ENCODE measurements at regions not wholly inside any gene's neighbourhood (a gene's known extent, or its start where the extent isn't known, plus 50 kb on each side); places are given as distances from the start of the nearest gene placed in this dataset.

DNA sequence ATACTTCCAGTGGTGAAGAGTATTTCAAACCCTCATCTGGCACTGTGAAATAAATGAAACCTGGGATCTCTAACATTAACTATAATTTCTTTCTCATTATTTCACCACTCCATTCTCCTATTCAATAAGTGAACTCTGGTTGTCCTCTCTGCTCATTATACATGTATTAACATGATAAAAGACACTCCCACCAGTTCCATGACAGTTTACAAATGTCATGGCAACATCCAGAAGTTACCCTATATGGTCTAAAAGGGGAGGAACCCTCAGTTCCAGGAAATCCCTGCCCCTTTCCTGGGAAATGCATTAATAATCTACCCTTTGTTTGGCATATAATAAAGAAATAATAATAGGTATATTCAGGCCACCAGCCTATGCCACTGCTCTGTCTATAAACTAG is 62.7 kb upstream of the BRINP3 start:
- no peak for DNase-seq (ENCODE audit: low read depth)

DNA sequence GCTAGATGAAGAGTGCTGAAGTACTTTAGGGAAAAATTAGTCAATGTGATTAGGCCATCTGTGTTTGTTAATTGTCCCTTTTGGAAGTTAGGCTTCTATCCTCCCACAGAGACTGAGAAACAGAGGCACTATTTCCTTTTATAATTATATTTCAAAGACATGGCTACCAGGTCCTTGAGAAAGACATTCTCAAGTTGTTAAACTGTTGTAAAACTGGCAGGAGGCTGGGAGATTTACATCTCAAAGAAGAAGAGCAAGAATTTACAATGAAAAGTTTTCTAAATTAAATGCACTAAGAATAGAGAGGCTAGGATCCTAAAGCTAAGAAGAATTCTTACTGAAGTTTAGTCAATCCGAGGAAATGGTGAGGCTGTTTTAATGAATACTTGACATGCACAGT is 74.0 kb upstream of the BRINP3 start:
- DNase-seq (ENCODE audit: low read depth): no peak

DNA sequence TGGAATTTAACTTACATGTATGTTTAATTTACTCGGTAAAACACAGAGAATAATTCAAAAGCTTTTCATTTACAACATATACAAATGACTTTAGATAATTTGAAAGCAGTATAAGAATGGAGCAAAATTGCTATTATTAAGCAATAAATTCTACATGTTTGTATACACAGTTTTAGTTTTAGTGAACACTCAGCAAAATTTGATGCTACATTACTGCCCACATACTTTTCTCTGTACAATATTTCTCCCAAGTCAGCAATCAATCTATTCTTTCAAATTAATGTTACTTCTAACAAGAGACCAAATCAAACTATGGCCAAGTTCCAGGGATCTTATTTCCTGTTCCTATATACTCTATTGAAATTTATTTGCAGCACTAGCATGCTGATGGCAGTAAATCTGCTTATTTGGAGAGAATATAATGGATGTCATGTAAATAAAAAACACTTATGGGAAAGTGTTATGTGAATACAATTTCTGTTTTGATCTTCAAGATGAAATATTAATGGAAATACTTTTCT is 82.6 kb upstream of the BRINP3 start:
- DNase-seq (ENCODE audit: low read depth): no peak

DNA sequence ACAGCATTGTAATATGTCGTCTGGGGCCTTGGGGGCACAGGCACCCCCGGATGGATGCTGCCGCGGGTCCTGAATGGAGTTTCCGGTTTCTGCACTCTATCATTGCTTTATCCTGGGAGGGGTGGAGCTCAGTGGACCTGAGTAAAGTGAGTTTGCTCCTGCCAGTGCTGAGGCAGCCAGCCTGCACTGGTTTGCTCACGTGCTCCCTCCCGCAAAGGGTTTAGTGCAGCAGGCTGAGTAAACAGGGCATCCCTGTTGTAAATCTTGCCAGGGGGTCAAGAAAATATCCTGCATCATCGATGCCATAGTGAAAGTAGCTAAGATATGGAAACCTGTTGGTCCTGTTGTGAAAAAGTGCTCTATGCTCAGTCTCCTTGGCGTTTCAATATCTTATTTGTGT is 85.6 kb upstream of the BRINP3 start:
- DNase-seq (ENCODE audit: low read depth): no peak

DNA sequence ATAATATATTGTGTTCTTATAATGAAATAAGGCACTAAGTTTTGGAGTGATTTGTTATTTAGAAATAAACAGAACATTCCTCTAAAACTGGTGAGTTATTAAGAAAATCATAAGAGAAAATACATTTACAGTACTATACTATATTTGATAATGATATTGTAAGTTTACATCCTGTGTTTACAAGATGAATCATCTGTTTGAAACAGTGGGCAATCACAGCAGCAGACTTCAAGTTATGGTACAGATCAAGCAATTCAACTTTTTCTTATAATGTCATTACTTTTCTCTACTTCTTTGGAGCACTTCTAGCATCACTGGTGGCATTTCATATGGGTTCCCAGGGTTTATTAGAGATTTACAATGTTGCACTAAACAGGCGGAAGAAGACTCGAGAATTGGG is 86.5 kb upstream of the BRINP3 start:
- DNase-seq (ENCODE audit: low read depth): no peak

DNA sequence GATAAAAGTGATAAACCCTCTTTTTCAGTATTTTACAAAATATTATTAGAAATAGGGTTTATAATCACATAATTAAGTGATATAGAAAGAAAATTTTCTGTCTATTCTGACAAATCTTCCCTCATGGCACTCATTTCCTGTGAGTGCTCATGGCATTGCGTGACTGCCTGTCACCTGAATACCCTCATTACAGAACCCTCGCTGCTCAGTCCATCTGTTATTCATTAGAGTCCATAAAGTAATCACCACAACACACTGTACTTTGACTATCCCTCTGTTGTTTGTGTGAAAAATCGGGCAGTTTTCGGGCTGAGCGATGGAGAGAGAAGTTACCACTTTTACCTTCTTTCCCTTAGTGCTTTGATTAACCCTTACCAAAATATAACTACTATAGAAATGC is 100.4 kb upstream of the BRINP3 start:
- no peak for DNase-seq (ENCODE audit: low read depth)

DNA sequence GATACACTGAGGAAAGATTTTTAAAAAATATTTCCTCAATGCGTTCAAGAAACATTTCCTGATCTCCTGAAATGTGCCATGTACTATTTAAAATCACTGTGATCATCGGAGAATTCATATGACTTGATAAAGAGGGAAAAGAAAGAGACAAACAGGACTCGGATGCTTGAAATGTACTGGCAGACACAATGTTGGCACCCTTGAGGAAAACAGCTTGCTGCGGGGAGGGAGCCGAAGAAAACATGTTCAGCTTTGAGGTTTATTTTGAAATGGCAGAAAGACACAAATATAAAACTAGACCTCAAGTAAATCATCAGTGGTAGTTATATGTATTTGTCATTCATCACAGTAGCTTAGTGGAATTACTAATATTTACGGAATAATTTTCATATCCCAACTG is 100.9 kb upstream of the BRINP3 start:
- no peak for DNase-seq (ENCODE audit: low read depth)

DNA sequence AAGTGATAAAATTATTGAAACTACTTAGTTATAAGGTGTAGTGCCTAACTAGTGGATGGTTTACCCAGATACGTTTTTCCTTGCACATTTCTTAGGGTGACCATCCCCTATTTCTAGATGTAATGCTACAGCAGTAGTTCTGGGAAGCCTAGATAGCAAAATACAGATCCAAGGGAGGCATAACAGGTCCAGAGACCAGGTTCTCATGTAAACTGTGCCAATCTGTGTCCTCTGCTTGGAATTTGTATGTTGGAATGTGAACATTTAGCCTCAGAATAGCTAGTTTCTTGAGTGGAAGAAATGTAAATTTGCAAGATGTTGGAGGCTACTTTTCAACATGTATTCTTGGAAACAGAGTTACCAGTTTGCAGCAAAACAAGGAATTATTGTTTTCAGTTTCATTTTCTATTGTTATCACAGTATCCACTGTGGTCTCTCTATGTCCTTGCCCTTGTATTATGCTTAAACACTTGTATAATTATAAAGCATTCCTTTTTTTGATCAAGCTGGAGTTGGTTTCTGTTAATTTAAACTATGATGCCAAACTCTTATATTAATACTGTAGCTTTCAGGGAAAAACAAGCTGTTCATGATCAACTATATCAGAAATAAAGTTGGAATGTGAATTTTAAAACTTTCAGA is 102.0 kb upstream of the BRINP3 start:
- DNase-seq (ENCODE audit: low read depth): no peak

DNA sequence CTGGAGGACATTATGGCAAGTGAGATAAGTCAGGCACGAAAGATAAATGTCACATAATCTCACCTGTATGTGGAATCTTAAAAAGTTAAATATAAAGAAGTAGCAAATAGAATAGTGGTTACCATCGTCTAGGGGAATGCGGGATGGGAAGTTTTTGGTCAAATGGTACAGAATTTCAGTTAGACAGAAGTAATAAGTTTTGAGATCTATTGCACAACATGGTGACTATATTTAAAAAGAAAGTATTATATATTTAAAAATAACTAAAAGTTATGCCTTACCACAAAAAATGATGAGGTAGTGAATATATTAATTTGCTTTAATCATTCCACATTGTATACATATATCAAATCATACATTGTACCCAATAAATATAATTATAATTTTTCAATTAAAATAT is 106.2 kb upstream of the BRINP3 start:
- no peak for DNase-seq (ENCODE audit: low read depth)

DNA sequence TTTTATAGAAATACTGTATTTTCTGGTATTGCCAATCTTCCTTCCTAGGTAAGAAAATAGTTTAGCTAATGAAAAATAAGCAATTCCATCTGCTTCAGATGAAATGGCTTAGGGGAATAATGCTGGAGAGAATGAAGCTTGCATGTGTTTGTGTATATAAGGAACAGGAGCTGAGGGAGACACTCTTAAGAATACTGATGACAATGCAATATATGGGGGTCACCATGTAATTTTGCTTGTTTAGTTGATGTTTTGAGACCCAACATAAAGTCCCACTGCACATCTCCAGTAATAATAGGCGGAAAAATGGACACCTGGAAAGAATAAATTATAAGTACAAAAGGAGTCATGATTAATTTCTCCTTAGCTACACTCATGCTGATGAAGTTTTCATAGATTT is 110.8 kb upstream of the BRINP3 start:
- no peak for DNase-seq (ENCODE audit: low read depth)

DNA sequence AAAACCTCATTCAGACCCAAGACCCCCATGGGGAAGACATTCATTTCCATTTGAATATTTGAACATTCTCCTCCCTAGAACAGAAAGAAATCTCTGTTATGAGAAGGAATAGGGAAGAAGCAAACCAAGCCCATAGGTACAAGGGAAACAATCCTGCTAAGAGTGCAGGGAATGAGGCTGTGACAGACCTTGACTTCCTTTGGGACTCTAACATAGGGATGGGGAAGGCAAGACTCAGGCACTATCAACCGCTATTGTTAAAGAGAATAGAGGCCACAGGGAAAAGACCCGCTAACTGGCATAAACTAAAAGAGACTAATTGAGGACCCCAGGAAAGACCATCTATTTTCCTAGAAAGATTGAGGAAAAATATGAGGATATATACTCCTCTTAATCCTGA is 117.8 kb upstream of the BRINP3 start:
- DNase-seq (ENCODE audit: low read depth): no peak

DNA sequence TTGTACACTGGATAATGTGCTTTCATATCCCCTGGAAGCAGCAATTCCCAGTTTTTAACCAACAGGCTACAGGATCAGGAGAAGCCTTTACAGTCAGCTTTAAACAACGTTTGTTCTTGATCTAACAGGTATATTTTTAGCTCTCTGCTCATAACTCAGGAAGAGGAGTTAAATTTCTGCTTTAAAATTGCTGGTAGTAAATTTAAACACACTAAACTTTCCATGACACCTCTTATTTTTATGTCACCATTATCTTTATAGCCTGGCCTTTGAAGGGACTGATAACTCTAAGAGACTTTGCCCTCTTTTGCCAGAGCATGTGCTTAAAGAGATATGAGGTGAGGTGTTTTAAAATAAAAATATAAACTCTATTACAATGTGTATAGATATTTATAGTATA is 119.6 kb upstream of the BRINP3 start:
- DNase-seq (ENCODE audit: low read depth): no peak

DNA sequence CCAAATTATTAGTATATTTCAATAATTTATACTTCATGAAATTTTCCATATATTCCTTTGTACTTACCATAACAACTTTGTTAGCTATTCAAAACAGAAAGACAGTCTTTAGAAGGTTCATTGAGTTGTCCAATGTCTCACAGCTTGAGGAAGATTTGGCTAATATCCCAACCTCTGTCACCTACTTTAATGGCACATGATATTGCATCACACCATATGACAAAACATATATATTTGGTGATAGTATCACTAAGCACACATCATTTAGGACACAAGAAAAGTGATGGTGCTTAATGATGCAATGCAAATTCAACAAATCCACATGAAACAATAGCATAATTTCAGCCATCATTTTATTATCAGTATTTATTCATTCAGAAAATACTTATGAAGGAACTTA is 122.0 kb upstream of the BRINP3 start:
- no peak for DNase-seq (ENCODE audit: low read depth)

DNA sequence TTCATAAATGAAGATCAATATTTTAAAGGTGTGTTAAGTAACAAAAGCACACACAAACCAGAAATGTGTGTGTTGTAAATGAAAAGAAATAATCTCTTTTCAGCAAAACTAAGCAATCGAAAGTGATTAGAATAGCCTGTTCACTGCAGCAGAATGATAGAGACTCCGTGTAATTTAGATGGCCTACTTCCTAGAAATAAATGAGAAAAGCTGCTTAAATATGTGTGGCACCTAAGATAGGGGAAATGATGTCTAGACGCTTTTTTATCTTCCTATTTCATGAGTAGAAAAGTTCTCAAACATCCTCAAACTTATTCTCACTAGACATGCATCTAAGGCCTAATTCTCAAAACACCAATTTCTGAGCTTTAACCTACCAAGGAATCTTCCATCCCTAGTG is 124.7 kb upstream of the BRINP3 start:
- DNase-seq (ENCODE audit: low read depth): no peak

DNA sequence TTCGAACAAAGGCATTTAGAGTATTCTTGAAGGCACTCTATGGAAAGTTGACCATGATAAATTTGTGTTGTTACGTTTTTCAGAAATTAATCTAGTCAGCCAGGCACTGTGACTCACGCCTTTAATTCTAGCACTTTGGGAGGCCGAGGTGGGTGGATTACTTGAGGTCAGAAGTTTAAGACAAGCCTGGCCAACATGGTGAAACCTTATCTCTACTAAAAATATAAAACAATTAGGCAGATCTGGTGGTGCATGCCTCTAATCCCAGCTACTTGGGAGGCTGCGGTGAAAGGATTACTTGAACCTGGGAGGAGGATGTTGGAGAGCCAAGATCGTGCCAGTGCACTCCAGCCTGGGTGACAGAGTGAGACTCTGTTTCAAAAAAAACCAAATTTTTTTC is 130.6 kb upstream of the BRINP3 start:
- DNase-seq (ENCODE audit: low read depth): no peak

DNA sequence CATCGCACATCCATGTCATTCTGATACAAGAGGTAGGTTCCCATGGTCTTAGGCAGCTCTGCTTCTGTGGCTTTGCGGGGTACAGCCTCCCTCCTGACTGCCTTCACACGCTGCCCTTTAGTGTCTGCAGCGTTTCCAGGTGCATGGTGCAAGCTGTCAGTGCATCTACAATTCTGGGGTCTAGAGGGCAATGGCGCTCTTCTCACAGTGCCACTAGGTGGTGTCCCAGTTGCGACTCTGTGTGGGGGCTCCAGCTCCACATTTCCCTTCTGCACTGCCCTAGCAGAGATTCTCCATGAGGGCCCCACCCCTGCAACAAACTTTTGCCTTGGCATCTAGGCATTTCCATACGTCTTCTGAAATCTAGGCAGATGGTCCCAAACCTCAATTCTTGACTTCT is 138.2 kb upstream of the BRINP3 start:
- no peak for DNase-seq (ENCODE audit: low read depth)

DNA sequence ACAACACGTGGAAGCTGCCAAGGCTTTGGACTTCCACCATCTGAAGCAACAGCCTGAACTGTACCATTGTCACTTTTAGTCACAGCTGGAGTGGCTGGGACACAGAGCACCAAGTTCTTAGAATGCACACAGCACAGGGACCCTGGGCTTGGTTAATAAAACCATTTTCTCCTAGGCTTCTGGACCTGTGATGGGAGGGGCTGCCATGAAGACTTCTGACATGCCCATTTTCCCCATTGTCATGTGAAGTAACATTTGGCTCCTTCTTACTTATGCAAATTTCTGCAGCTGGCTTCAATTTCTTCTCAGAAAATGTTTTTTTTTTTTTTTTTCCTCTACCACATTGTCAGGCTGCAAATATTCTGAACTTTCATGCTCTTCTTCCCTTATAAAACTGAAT is 138.6 kb upstream of the BRINP3 start:
- no peak for DNase-seq (ENCODE audit: low read depth)

DNA sequence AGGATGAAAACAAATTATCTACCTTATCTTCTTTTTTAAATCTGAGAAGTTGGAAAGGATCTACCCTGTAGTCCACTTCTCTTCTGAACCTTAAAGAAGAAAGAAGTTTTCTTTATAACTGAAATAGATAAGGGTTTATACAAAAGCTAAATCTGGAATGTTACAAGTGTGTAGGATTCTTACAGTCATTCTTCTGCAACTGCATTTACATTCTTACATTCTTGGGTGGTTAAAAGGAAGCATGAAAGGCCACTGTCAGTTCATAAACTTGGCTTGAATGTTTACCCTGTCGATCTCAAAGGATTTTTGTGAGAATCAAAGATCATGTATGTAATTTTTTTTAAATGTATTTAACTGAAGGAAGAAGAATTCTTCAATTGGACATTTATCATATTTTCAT is 142.1 kb upstream of the BRINP3 start:
- no peak for DNase-seq (ENCODE audit: low read depth)

DNA sequence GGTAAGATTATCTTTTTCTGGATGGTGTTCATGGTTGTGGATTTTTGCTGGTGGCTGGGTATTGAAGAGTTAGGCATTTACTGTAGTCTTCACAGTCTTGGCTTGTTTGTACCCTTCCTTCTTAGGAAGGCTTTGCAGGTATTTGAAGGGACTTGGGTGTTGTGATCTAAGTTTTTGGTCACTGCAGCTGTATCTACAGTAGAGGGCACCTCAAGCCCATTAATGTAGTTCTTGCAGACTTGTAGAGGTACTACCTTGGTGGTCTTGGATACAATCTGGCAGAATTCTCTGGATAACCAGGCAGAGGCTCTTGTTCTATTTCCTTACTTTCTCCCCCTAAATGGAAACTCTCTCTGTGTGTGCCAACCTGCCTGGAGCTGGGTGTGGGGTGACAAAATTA is 155.8 kb upstream of the BRINP3 start:
- no peak for DNase-seq (ENCODE audit: low read depth)

DNA sequence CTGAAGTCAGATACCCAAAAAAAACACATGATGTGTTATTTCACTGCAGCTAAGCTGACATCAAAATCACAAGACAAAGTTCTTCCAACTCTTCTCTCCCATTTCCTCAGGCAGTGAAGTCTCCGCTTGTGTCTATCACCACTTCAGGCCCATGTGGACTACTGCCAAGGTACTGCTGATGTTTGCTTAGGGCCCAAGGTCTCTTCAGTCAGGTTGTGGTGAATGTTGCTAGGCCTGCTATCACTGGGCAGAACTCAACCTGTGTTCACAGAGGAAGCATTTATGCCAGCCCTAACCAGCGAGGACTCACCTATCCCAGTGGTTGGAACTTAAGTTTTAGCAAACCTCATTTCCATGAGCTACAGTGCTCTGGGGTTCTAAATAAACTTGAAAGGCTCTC is 156.5 kb upstream of the BRINP3 start:
- DNase-seq (ENCODE audit: low read depth): no peak

DNA sequence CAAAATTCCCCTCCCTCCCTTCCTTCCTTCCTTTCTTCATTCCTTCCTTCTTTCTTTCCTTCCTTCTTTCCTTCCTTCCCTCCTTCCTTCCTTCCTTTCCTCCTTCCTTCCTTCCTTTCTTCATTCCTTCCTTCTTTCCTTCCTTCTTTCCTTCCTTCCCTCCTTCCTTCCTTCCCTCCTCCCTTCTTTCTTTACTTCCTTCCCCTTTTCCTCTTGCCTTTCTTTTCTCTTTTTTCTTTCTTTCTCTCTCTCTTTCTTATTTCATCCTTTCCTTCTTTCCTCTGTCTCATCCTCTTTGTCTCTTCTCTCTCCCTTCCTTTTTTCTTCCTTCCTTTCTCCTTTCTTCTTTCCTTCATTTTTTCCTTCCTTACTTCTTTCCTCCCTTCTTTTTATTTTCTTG is 171.9 kb upstream of the BRINP3 start:
- no peak for DNase-seq (ENCODE audit: low read depth)

DNA sequence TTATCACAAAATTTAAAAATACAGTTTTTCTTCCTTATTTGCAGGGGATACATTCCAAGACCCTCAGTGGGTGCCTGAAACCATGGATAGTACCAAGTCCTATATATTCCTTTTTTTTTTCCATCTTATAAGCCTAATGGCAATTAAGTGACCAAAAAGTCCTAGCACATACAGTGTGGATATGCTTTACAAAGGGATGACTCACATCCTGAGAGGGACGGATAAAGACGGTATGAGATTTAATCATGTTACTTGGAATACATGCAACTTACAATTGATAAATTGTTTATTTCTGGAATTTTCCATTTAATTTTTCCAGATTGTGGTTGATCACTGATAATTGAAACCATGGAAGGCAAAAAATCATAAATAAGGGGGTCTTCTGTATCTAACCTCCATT is 181.2 kb upstream of the BRINP3 start:
- DNase-seq (ENCODE audit: low read depth): no peak

DNA sequence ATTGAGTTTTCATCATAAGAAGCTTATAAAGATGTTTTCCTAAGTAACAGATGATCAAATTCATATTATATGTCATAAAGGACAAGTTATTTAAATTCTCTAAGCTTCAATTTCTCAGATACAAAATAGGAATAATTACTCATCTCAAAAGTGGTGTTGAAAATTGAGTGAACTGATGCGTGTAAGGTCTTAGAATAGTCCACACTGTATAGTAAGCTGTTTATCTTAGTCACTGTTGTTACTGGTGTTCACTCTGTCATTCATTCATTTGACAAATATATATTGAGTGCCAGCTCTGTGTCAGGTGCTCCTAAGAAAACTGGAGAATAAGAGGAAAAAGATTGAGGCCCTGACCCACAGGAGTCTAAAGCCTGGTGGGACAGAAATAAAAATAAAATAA is 186.3 kb upstream of the BRINP3 start:
- DNase-seq (ENCODE audit: low read depth): no peak

DNA sequence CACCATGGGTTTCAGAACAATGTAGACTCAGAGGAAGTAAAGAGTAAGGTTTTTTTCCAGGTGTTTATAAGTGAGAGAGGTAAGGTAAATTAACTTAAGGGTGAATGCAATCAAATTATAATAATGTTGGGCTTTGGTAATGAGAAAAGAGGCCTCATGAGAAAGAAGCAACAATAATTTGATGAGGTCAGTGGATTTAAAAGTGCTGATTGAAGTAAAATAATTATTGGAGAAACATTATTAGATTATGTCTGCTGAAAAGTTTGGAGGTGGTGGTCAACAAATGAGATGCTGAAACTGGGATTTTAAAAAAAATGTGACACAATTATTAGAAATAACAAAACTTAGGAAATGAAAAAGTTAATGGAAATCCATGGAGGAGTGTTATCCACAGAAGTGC is 187.4 kb upstream of the BRINP3 start:
- no peak for DNase-seq (ENCODE audit: low read depth)

DNA sequence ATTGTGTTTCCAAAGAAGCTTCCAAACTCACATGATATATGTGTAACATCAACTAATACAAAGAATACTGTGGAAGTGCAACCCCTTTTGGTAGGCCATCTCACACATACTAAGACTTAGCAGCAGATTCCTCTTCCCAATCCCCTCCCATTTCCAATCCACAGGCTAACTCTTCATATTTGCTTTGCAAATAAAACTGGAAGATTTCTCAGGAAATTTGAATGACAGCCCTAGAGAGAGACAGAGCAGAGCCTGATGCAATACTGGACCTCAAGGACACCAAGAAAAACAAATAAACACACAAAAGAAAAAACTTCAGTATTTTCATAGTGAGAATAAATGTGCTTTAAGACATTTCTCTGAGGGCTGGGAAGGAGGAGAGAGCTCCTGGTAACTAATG is 190.2 kb upstream of the BRINP3 start:
- no peak for DNase-seq (ENCODE audit: low read depth)

All from fibroblast of gingiva (primary cell).